AG09309 (cell line): ENCODE measurements at regions not wholly inside any gene's neighbourhood (a gene's known extent, or its start where the extent isn't known, plus 50 kb on each side); places are given as distances from the start of the nearest gene placed in this dataset.

Source experiments
- DNase-seq: peaks from one replicate; pipeline ENCODE4 v3.0.0-alpha.2; 2010; ENCODE audit warnings: low read depth
- H3K4me3 ChIP-seq: 2 replicates; pipeline ENCODE4 v1.5.1; 2011; ENCODE audit warnings: mild to moderate bottlenecking, low read depth, low read length, moderate library complexity; ENCODE audit not compliant: control insufficient read depth
- CTCF ChIP-seq: IDR thresholded peaks from 2 replicates; pipeline ENCODE4 v1.5.1; 2011; ENCODE audit warnings: mild to moderate bottlenecking, low read depth, low read length, inconsistent platforms; ENCODE audit not compliant: insufficient read depth, control insufficient read depth; ENCODE audit errors: missing control alignments

- DNase-seq = no peak
- no peak for TF ChIP-seq CTCF
- no peak overlapping the region for H3K4me3 ChIP-seq
Observed at GRCh38 chr1:104733866-104734265, 984.2 kb downstream of the AMY1C start.

GRCh38 chr1:104745875-104746274 lies 996.2 kb downstream of the AMY1C start:
- no peak for DNase-seq
- H3K4me3 ChIP-seq = no peak overlapping the region
- no peak for TF ChIP-seq CTCF

GRCh38 chr1:104746994-104747393 lies 997.3 kb downstream of the AMY1C start:
- no peak for DNase-seq
- H3K4me3 ChIP-seq = no peak overlapping the region
- TF ChIP-seq CTCF = no peak

DNA sequence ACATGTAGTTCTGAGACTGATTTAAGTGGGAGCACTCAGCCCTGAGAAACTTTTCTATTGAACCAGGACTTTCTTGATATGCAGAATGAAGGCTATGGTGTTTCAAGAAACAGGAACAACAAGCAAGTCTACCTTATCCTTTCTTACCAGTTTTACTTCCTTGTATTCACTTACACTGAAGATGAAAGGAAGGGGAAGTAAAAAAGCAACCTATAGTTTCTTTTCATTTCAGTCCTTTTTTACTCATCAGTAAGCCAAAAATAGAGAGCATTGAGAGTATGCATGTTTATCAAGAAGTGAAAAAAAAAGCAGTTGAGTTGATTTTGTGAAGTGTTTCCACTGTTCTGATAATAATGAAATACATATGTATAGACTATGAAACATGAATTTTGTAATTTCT lies 1010.3 kb downstream of the AMY1C start:
- DNase-seq = no peak
- H3K4me3 ChIP-seq = no peak overlapping the region
- TF ChIP-seq CTCF = no peak

- no peak for DNase-seq
- H3K4me3 ChIP-seq = no peak overlapping the region
- TF ChIP-seq CTCF = no peak
Observed at GRCh38 chr1:104761961-104762570, 1012.4 kb downstream of the AMY1C start.

DNA sequence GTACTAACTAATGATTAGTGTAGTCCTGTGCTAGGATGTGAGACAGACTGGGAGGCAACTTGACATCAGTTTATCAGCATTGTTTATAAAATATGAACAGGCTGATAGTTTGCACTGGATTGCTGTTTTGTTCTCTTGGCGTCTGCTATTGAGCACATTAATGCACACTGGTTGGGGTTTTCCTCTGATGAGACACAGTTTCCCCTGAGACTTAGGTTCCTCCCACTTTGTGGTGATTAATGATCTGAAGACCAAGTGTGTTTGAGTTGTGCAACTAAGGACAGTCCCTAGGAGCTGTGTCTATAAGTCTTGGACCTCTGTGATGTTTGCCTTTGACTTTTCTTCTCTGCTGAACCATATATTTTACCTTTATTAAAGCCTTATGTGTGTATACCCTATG lies 1015.4 kb downstream of the AMY1C start:
- no peak for TF ChIP-seq CTCF
- DNase-seq = no peak

GRCh38 chr1:104768466-104768865 lies 1018.8 kb downstream of the AMY1C start:
- TF ChIP-seq CTCF = no peak
- no peak for DNase-seq
- H3K4me3 ChIP-seq = no peak overlapping the region

More for the DNA sequence above, 1015.4 kb downstream of the AMY1C start:
- H3K4me3 ChIP-seq = no peak overlapping the region
